NAMALWA (cell line): ENCODE measurements at regions not wholly inside any gene's neighbourhood (a gene's known extent, or its start where the extent isn't known, plus 50 kb on each side); places are given as distances from the start of the nearest gene placed in this dataset.
A peak's percentile ranks its signal among the peaks of the same experiment; 100 is the strongest.

ENCODE experiments used
- DNase-seq: peaks from one replicate; pipeline ENCODE4 v3.0.0-alpha.2; 2015; ENCODE audit warnings: low spot score

DNA sequence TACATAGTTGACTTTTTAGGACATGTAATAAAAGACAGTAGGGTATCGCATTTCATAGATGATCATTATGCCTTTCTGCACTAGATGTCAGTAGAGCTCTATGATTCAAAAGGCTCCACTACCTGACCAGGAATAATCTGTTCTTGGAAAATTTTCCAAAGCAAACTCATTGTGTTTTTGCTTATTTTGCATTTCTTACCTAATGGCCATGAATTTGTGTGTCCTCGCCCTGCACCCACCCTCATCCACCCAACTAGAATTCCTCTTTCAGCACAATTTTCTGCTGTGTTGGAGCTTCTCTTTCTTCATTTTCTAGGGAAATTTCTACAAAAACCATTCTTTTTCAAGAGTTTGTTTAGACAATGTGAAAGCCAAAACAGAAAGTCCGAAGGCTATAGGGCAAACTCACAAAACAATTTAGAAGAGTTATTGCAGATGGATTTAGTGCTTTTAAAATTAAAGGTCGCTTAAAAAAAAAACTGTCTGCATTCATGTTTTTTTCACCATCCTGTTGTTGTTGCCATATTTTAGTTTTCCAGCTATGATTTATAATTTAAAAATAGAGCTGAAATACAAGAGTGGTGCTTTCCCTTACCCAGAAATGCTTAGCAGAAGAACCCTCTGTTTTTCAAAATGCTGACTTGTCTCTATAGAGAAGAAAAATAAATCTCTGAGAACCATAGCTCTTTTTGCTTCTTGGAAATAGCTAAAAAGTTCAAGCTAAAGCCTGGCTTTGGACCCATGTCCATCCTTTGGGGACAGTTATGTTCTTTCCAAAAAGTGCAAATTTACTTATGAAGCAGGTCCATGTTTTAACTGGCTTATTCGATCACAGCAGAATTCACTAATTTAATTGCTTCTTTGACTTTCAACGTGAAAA is 183.7 kb downstream of the SPATA18 start:
- peak; percentile 22 for DNase-seq

DNA sequence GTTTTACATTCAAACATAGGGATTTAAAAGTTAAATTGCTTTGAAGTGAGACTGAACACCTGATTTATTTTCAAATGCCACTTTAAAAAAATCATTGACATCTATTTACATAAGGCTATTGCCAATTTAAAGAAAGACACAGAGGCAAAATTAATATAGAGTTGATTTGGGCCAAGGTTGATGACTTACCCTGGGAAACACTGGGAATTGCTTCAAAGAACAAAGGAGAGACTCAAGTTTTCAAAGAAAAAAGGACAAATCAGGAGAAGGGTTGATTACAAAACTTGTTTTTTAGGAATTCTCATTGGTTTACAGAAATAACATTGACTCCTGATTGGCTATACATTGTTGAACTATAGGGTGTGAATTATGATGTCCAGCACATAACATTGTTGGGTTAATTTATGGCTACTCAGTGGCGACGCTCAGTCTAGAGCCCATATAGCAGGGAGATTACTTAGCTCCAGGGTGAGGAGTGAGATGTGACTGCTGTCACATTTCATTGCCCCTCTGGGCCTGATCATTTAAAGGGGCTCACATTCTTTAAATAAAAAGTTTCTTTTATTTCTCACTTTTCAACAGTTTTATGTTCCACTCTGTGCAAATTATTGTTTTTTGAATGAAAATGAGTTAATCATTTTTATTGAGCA is 184.6 kb downstream of the SPATA18 start:
- DNase-seq: no peak

DNA sequence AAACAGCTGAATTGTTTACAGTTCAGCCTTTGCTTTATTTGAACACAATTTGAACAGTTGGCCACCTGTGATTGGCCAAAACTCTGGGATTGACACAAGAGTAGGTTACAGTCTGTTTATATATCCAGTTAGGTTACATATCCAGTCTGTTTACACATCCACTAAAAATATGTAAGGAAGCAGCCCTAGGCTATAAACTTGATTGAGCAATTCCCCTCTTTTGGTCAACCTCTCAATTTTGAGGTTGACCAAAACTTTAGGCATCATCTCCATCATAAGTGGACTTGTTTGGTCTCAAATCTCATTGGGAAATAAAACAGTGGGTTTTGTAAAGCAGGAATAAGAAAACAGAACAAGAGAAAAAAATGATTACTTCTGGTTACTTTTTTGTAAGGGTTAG is 190.8 kb downstream of the SPATA18 start:
- DNase-seq: no peak

DNA sequence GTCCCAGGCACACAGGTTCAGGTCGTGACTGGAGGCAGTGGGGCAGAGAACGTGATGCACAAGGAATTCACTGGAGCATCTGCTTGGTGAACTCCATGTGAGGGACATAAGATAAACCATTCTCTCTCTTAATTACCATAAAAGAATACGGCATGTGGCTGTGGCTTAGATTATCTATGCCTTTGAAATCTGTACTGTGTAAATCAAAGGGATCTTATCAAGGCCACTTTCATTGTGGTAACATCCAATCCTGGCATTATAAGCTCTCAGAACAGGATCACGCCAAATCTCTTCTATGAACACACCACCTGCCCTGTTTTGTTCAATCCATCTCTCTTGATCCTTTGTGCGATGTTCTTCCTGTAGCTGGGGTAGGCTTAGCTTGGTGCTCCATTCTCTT is 192.3 kb downstream of the SPATA18 start:
- DNase-seq: no peak

DNA sequence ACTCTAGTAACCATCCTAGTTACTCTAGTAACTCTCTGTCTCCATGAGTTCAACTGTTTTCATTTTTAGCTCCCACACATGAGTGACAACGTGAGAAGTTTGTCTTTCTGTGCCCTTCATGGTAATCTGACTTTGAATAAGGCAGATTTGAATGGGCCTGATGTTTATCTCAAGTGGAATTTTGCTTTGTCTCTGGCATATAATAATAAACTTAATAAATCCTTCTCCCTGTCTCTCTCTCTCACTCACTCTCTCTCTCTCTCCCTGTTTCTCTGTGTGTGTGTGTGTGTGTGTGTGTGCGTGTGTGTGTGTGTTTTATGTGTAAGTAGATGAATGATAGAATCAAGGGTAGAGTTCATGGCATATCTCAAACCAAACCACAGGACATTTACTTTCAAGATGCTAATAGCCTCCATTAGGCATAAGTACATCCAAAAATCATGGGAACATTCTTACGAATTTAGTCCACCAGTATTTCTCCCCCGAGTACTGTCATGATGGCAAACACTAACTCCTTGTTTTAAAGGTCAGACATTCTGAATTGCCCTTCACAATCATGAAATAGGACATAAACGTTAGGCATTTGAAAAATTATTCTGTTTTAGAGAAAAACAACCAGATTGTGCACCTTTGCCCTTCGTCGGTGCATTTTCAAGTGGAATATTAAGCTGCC is 193.1 kb downstream of the SPATA18 start:
- DNase-seq: no peak

DNA sequence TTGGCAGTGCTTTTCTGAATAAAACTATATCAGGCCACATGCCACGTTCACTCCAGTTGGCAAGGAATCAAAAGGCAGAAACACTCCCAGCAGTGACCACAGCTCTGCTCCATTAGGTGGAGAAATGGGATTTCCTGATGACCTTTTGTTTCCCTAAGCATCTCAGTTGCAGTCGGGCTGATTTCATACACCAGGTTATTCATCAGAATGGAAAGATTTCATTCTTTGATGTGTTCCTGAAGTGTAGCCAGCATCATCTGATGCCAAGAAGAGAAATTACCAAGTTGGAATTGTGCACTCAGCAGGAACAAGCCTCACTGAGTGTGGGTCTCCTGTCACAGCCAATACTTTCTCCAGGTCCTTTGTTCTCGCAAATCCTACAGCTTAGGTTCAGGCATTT is 193.7 kb downstream of the SPATA18 start:
- no peak for DNase-seq

DNA sequence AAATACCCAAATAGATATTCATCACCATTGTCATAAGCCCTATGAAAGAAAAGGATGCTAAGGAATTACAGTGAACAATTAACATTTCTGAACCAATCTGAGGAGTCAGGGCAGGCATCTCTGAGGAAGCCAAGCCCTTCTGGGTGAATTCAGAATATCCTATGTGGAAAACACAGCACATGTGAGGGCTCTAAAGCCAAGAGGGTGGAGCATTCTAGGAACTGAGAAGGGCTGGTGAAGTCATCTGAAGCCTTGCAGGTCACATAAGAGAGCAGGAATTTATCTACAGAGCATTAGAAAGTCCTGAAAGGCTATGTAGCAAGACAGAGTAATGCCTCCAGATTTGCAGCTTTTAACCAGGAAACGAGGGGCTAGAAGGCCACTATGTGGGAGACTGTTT is 195.7 kb downstream of the SPATA18 start:
- DNase-seq: no peak

DNA sequence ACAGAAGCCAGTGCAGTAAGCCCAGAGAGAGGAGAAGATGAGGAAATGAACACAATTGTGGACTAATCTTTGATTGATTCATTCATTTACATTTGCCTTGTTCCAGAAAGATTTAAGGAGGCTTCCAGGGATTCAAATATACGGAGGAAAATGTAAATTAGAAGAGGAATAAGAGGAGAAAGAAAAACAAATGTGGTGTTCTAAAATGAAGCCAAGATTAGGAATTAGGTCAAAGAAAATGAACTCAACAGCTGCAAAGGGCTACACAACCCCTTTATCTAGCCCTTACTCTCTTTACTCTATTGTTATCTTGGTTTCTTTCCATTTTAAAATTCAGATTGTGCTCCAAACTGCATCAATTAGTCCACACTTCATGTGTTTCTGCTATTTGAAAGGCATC is 196.8 kb downstream of the SPATA18 start:
- no peak for DNase-seq

DNA sequence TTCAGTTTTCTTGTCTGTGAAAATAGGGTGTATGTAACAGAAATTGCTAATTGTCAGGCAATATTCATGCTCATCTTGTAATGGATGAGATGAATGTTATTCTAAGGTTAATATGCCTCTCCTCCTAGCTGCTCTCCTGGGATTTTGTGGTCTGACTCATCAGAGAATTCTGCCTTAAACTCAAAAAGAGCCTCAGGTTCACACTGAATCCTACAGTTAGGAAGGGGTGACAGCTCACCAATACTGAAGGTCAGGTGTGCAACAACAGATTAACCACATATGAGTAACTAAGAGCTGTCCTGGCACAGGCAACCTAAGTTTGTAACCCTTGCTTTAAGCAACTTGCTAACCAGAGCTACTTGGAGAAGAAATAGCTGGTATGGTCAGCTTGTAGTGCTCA is 197.7 kb downstream of the SPATA18 start:
- no peak for DNase-seq

DNA sequence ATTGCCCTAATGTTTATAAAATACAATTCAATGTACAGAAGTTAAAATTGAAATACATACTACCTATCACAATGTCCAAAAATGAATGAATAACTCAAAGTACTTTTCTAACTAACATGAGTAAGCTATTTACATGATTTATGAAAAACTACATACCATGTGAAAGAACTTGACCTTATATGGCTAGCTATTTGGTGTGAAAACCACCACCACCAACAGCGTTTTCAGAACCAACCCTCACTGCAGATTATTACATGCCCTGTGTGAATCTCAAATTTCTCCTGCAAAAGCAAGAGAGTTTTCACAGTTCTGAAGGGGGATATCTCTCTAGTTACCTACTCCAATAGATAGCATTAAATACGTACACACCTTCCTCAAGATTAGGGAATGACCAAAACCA is 198.5 kb downstream of the SPATA18 start:
- peak; percentile 12 for DNase-seq

DNA sequence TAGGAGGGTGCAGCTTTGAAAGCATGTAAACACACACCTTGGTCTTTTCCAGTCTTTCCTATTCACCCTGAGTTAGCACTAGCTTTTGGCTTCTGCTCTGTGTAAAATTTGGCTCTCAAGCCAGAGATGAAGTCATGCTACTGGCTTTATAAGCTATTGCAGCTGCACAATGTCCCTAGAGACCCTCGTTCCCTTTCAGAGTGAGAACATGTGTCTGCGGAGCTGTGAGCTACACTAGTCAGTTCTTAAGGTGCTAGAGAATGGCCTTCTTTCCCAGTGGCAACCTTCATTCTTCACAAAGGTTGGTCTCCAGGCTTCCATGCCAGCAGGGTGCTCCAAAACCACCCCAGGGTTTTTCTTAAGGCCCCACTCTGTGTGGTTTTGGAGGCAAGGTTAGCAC is 199.1 kb downstream of the SPATA18 start:
- DNase-seq: peak; percentile 85

DNA sequence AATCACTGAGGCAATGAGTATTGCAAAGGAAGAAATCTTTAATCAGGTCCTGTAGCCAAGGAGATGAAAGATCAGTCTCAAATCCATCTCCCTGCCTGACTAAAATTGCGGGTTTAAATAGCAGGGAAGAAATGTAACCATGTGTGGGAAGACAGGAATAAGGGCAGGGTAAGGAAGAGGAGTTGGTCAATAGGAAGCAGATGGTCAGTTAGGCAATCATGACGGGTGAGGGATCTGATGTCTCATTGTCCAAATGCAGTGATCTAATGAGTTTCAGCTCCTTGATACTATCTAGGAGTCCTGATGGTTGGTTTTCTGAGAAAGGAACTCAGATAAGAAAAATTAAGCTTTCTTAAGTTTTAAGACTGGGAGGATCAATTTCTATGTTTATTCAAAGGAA is 200.8 kb downstream of the SPATA18 start:
- DNase-seq: no peak

DNA sequence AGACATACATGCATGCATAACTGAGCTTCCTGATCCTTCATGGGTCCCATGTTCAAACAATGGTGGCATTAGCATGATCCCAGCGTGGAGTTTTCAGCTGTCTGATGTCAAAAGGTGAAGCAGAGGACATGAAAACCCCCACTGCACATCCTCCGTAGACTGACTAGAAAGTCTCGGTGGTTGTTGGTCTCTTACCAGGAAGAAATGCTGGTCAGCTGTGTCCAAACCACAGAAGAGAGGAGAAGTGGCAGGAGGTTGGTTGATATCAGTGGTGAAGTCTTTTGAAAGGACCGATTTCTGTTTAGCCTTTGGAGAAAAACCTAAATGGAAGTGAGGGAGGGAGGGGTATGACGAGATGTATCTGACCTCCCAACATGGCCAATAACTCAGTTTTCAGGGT is 201.9 kb downstream of the SPATA18 start:
- no peak for DNase-seq

DNA sequence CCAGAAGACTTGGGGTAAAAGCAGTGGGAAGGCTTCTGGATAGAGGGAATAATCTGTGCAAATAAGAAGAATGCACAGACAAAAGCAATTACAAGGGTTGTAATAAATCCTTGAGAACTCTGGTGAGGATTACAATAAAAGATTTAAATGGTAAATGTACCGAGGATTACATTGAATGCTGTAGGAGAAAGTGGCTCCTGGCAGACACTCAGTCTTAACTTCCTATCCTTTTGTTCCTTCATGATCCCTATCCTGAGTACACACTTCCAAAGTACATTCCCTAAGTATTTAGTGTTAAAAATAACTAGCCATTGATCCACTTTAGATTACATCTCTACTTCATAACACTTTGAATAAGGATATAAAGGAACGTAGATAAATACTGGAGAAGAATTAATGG is 205.4 kb downstream of the SPATA18 start:
- no peak for DNase-seq

DNA sequence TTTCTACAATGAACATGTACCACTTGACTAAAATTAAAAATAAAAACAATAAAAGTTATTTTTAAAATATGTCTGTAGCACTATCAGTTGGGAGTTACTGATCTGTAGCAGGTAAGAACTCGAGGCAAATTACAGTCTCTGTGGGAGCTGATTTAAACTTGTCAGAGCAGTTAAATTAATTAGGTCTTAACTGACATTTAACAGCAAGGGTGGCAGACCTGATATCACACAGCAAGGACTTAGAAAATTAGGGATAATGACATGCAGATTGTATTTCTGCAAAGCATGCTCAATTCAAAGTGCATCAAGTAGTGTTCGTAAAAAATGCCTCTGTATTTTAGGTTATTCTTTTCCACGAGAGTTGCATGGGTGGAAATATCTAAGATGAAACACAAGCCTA is 208.9 kb downstream of the SPATA18 start:
- DNase-seq: no peak

DNA sequence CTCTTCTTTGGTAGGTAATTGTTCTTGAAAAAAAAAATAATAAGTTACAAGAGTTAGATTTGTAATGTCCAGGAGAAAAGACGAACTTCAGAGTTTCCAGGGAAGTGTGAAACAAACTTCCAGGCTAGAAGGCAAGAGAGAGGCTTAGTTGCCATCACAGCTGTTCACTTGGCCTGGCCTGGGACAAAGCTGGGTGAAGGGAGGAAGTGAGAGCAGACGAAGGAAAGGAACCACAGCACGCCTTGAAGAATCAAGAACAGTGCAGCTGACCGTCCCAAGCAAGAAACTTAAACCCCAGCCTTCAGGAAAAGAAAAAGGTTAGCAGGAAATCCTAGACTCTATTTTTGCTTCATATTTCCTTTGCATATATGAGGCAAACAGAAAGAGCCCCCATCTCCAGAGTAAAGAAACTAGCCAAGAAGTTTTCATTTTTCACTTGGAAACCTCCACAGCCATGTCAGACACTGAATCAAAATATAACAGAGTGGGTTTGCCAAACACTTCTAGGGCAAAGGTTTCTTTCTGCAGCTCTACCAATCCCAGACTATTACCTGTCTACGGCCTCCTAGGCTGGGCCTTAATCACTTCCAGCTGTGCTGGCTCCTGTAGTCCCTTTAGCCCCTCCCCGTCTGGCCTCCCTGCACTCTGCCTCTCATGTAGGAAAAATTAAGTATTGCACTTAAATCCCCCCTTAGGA is 209.6 kb downstream of the SPATA18 start:
- peak; percentile 26 for DNase-seq

DNA sequence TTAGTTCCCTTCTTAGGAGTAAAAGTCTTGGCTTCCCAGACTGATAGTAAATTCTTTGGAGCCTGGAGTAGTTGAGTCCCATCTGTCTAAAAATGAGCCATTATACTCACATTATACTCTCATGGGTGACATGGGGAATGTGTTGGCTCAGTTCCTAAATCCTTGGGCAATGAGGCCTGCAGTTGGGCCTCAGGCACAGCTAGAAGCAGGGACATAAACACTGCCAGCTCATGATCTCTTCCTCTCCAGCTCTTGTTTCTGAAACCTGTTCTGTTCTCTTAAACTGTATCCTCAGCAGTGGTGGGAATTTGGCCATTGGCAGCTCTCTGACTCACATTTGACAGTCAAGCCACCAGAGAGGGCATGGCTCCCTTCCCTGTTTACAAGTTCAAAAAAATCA is 212.5 kb downstream of the SPATA18 start:
- DNase-seq: no peak

DNA sequence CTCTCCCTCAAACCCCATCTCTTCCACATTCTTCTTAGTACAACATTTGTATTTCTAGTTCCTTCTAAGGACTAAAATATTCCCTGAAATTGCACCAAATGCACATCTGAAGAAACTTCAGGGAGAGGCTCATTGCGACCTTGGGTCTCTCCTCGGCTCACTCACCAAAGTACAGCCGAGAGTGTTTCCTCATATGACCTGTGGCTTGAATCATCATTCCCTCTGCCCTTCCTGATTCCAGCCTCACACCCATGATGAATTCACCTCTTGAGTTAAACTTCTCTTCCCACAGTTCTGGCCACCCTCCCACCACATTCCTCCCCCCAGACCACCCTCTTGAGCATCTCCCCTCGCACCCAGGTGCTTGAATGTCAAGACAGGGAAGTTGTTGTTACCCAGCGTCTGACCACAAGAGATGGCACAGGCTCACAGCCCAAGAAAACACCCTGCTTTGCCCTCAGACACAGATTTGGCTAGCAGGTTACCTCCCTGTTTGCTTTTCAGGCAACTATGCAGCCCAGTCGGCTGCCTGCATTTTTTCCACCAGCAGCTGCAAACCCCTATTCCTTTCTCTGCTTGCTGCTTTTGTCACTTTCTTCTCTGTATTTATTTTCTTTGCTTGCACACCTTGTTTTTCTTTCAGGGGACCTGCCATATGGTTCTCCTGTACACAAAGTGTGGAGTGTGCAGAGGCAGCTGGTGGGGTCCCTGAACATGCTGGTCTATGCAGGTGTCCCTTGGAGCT is 214.8 kb downstream of the SPATA18 start:
- no peak for DNase-seq

DNA sequence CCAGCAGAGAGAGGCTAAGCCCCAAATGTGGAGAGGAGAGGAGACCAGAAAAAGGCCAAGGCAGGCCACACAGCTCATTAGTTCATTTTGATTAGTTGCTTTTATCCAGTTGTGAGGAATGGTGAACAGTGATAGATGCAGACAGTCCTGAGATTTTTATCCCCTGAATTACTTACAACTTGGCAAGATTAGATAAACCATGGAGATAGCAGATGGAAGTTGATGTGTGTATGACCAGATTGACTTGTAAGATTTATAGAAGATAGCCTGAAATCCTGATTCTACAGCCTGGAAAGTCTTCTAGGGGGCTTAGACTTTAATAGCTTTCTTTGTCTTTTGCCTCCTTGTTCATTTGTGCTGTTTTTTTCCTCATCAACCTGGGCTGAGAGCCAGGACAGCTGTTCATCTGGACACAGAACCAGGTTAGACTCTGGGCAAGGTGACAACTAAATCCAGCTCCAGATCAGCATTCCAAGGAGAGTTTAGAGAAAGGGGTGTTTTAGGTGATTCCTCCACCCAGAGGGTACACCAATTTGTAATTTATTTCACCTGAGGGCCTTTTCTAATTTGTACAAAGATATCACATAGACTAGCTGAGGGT is 215.5 kb downstream of the SPATA18 start:
- no peak for DNase-seq

DNA sequence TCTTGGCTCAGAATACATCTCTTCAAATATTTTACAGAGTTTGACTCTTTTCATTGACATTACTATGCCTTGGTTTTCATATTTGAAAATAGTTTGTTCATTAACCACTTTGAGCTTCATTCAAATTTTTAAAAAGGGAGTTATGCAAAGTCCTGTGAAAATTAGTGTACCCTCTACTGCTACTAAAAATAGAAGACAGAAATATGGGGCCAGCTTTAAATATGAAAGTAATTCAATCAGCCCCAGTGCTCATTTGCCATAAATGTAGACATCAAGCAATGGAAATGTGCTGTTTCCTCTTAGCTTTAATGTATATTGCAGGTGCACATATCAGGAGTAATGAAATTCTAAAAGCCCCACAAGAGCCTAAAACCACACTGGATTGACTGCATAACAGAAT is 218.7 kb downstream of the SPATA18 start:
- no peak for DNase-seq

DNA sequence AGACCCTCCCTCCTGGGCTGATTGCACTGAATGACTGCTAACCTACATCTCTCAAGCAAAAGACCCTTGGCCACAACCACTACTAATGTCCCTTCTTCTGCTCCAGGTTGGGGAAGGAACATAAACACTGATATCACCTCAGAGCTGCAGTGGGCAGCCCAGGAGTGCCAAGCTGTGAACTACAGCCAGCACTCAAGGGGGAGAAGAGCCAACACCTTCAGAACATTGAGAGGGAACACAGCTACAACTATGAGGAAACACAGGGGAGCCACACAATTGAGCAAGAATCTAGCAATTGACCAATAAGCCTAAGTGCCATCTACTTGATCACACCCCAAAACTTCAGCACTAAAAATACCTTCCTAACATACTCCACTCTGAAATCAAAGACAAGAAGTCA is 222.8 kb downstream of the SPATA18 start:
- no peak for DNase-seq
